GM12878 (cell line): ENCODE measurements at regions not wholly inside any gene's neighbourhood (a gene's known extent, or its start where the extent isn't known, plus 50 kb on each side); places are given as distances from the start of the nearest gene placed in this dataset.

Source experiments
- ATAC-seq: fragments of 200-7000 bp; cut with Tn5 transposase; 3 replicates; pipeline ENCODE4 v1.9.1; 2020; ENCODE audit warnings: mild to moderate bottlenecking, moderate library complexity
- BruUV-seq: library from RNA; stranded (reverse); fragments of 400-500 nt; replicated peaks from 2 replicates; lab custom pipeline; 2021; lab: Mats Ljungman, UMichigan
- CTCF ChIA-PET: fragments of 300-600 bp; sonication (Branson Sonifier 250); formaldehyde crosslinking; extraction: SDS; loops from one replicate; lab custom pipeline; 2021; ENCODE audit warnings: inconsistent platforms; lab: Yijun Ruan, JAX
- POLR2A ChIA-PET: fragments of 350-600 bp; formaldehyde crosslinking; extraction: SDS; loops from one replicate; lab custom pipeline; 2021; ENCODE audit warnings: inconsistent platforms; lab: Charles Lee
- RAD21 ChIA-PET: fragments of 300-600 bp; sonication (Branson Sonifier 250); formaldehyde crosslinking; loops from one replicate; lab custom pipeline; 2023; ENCODE audit warnings: antibody characterized with exemption; ENCODE audit not compliant: unreplicated experiment; lab: Charles Lee
- SMC1A ChIA-PET: fragments of 300-600 bp; sonication (Branson Sonifier 250); formaldehyde crosslinking; loops from one replicate; lab custom pipeline; 2023; ENCODE audit not compliant: unreplicated experiment, uncharacterized antibody; lab: Charles Lee
- DNase-seq: peaks from one replicate; pipeline ENCODE4 v3.0.0-alpha.2; 2011; ENCODE audit warnings: low read depth, low spot score
- FAIRE-seq: peaks from 3 replicates; lab custom pipeline; 2011; peaks lifted over from hg19 to GRCh38; lab: Jason Lieb, UNC
- H2AFZ ChIP-seq: 2 replicates; pipeline ENCODE4 v1.6.0; 2011; ENCODE audit warnings: low read depth, low read length, control low read depth; ENCODE audit not compliant: control insufficient read depth
- H3K27ac ChIP-seq: 2 replicates; pipeline ENCODE4 v1.5.1; 2011; ENCODE audit warnings: control low read depth; ENCODE audit not compliant: control insufficient read depth, insufficient read depth
- H3K27me3 ChIP-seq, 2 experiments: replicated peaks in 1 of 2; 2 replicates each; pipeline versions ENCODE4 v1.6.0 to v1.6.1; 2011; ENCODE audit warnings: low read length in 1 of 2; ENCODE audit not compliant: control insufficient read depth in 2 of 2, insufficient read depth in 2 of 2
- H3K36me3 ChIP-seq, 2 experiments: 2 replicates each; pipeline ENCODE4 v1.5.1; 2011; ENCODE audit warnings: low read length in 1 of 2; ENCODE audit not compliant: control insufficient read depth in 2 of 2, insufficient read depth in 2 of 2
- H3K4me1 ChIP-seq: 2 replicates; pipeline ENCODE4 v1.6.1; 2011; ENCODE audit warnings: mild to moderate bottlenecking, low read length, moderate library complexity, mixed read lengths; ENCODE audit not compliant: control insufficient read depth, insufficient read depth
- H3K4me2 ChIP-seq: 2 replicates; pipeline ENCODE4 v1.6.0; 2011; ENCODE audit warnings: control low read depth; ENCODE audit not compliant: control insufficient read depth, insufficient read depth
- H3K4me3 ChIP-seq: fragments of 200-600 bp; sonication (generic); 2 replicates; pipeline ENCODE4 v1.5.1; 2016
- H3K79me2 ChIP-seq: 2 replicates; pipeline ENCODE4 v1.6.0; 2011; ENCODE audit warnings: low read length; ENCODE audit not compliant: control insufficient read depth, insufficient read depth
- H3K9ac ChIP-seq: 2 replicates; pipeline ENCODE4 v1.8.0; 2011; ENCODE audit warnings: low read length, control low read depth, mixed read lengths; ENCODE audit not compliant: control insufficient read depth, insufficient read depth
- H3K9me3 ChIP-seq: replicated peaks from 3 replicates; pipeline ENCODE4 v1.5.1; 2011; ENCODE audit warnings: mild to moderate bottlenecking, low read length; ENCODE audit not compliant: control insufficient read depth, insufficient read depth
- H4K20me1 ChIP-seq: 2 replicates; pipeline ENCODE4 v1.6.0; 2011; ENCODE audit not compliant: control insufficient read depth, insufficient read depth
- ASH2L ChIP-seq: fragments of 300-600, 200-600 bp; sonication (generic); IDR thresholded peaks from 2 replicates; pipeline ENCODE4 v1.6.1; 2017; ENCODE audit warnings: low read depth, mild to moderate bottlenecking, borderline replicate concordance
- BRCA1 ChIP-seq: IDR thresholded peaks from 2 replicates; pipeline ENCODE4 v1.6.1; 2011; ENCODE audit warnings: low read depth, low read length, improper control_type of control experiment
- CHD1 ChIP-seq: IDR thresholded peaks from 2 replicates; pipeline ENCODE4 v1.6.1; 2012; ENCODE audit warnings: low read depth, low read length, improper control_type of control experiment
- CREM ChIP-seq: IDR thresholded peaks from 2 replicates; pipeline ENCODE4 v1.6.1; 2014; ENCODE audit warnings: antibody characterized with exemption, low read depth
- GABPA ChIP-seq: IDR thresholded peaks from 2 replicates; pipeline ENCODE4 v1.6.1; 2014; ENCODE audit warnings: antibody characterized with exemption, low read depth, mild to moderate bottlenecking, inconsistent platforms
- GATAD2B ChIP-seq: fragments of 450-650 bp; conservative IDR thresholded peaks from 2 replicates; pipeline ENCODE4 v1.6.1; 2017; ENCODE audit warnings: low read depth, mild to moderate bottlenecking, moderate library complexity
- KAT2A ChIP-seq: conservative IDR thresholded peaks from 2 replicates; pipeline ENCODE4 v1.6.1; 2011; ENCODE audit warnings: low read depth, low read length; ENCODE audit not compliant: control insufficient read depth
- SREBF1 ChIP-seq: IDR thresholded peaks from 2 replicates; pipeline ENCODE4 v1.6.1; 2012; ENCODE audit warnings: mild to moderate bottlenecking, low read length
- SRF ChIP-seq, 2 experiments: IDR thresholded peaks; 2 replicates each; pipeline ENCODE4 v1.6.1; 2011; ENCODE audit warnings: low read depth in 2 of 2, low read length in 2 of 2, mild to moderate bottlenecking in 1 of 2, moderate library complexity in 1 of 2
- TBL1XR1 ChIP-seq: IDR thresholded peaks from 2 replicates; pipeline ENCODE4 v1.6.1; 2012; ENCODE audit warnings: low read depth, low read length, improper control_type of control experiment
- WRNIP1 ChIP-seq: IDR thresholded peaks from 2 replicates; pipeline ENCODE4 v1.6.1; 2011; ENCODE audit warnings: low read depth, low read length, improper control_type of control experiment, borderline replicate concordance
- ZBED1 ChIP-seq: IDR thresholded peaks from 2 replicates; pipeline ENCODE4 v1.6.1; 2016; ENCODE audit warnings: borderline replicate concordance
- WGBS: methylation state at CpG from one replicate; pipeline ENCODE4 v1.1.6; 2016; ENCODE audit warnings: low lambda C conversion rate; ENCODE audit not compliant: insufficient replicate concordance, insufficient coverage; ENCODE audit errors: missing lambda C conversion rate; 5-methylcytosine and 5-hydroxymethylcytosine counted together
- in situ Hi-C: fragments of 300-500 bp; cut with MboI; formaldehyde crosslinking; loops from 9 replicates; pipeline ENCODE4 v1.14.3; 2018; ENCODE audit warnings: mixed read lengths
- intact Hi-C: fragments of 100-400 bp; cut with micrococcal nuclease; formaldehyde crosslinking; loops from one replicate; pipeline ENCODE4 v1.14.2; 2022; ENCODE audit not compliant: unreplicated experiment
- TF ChIP-seq, protein P1 (sequence below): IDR thresholded peaks from 2 replicates; pipeline ENCODE4 v1.6.1; 2011; ENCODE audit warnings: low read depth, mild to moderate bottlenecking, low read length, moderate library complexity, borderline replicate concordance; ENCODE audit errors: extremely low read depth
- TF ChIP-seq, protein P2 (sequence below): fragments of 450-650 bp; IDR thresholded peaks from 2 replicates; pipeline ENCODE4 v1.6.1; 2017; ENCODE audit warnings: mild to moderate bottlenecking, moderate library complexity

DNA sequence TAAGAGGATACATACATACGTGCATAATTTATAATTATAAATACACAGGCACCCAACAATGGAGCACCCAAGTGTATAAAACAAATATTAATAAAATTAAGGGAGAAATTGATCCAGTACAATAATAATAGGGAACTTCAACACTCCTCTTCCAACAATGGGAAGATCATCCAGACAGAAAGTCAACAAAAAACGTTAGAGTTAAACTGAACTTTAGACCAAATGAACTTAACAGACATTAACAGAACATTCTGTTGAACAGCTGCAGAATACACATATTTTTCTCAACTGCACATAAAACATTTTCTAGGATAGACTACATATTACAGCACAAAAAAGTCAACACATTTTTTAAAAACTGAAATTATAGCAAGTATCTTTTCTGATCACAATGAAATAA, 339.7 kb downstream of the CGGBP1 start:
- Histone ChIP-seq H3K79me2 (no peaks in the 10 kb centered on the region), H4K20me1 (no peaks in the 10 kb centered on the region), H2AFZ (no peak overlapping the region), H3K9me3 (no peaks in the 10 kb centered on the region), H3K27me3 (no peaks in the 10 kb centered on the region), H3K27ac (no peak overlapping the region), H3K4me1 (no peaks in the 10 kb centered on the region), H3K36me3 (no peaks in the 10 kb centered on the region), H3K4me2 (no peak overlapping the region), H3K9ac (no peak overlapping the region), H3K4me3 (no peak overlapping the region)
- ChIA-PET RAD21 (no interaction called here), SMC1A (no interaction called here), CTCF (no interaction called here), POLR2A (no interaction called here)
- DNase-seq (no peak), FAIRE-seq (no peak), ATAC-seq (no peak)
- TF ChIP-seq TBL1XR1 (no peak), SRF (IDR thresholded peaks at IDR 0.05; ENCODE audit: low read depth in 2 of 2, low read length in 2 of 2) (no peak), CREM (no peak), BRCA1 (no peak), CHD1 (no peak), GABPA (no peak), KAT2A (no peak), ZBED1 (no peak), SREBF1 (no peak), WRNIP1 (no peak), GATAD2B (no peak), ASH2L (no peak)
- TF ChIP-seq, protein P1, sequence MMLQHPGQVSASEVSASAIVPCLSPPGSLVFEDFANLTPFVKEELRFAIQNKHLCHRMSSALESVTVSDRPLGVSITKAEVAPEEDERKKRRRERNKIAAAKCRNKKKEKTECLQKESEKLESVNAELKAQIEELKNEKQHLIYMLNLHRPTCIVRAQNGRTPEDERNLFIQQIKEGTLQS: no peak
- TF ChIP-seq, protein P2, sequence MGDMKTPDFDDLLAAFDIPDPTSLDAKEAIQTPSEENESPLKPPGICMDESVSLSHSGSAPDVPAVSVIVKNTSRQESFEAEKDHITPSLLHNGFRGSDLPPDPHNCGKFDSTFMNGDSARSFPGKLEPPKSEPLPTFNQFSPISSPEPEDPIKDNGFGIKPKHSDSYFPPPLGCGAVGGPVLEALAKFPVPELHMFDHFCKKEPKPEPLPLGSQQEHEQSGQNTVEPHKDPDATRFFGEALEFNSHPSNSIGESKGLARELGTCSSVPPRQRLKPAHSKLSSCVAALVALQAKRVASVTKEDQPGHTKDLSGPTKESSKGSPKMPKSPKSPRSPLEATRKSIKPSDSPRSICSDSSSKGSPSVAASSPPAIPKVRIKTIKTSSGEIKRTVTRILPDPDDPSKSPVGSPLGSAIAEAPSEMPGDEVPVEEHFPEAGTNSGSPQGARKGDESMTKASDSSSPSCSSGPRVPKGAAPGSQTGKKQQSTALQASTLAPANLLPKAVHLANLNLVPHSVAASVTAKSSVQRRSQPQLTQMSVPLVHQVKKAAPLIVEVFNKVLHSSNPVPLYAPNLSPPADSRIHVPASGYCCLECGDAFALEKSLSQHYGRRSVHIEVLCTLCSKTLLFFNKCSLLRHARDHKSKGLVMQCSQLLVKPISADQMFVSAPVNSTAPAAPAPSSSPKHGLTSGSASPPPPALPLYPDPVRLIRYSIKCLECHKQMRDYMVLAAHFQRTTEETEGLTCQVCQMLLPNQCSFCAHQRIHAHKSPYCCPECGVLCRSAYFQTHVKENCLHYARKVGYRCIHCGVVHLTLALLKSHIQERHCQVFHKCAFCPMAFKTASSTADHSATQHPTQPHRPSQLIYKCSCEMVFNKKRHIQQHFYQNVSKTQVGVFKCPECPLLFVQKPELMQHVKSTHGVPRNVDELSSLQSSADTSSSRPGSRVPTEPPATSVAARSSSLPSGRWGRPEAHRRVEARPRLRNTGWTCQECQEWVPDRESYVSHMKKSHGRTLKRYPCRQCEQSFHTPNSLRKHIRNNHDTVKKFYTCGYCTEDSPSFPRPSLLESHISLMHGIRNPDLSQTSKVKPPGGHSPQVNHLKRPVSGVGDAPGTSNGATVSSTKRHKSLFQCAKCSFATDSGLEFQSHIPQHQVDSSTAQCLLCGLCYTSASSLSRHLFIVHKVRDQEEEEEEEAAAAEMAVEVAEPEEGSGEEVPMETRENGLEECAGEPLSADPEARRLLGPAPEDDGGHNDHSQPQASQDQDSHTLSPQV: no peak
- in situ Hi-C loops (no loop called here), intact Hi-C loops (no loop called here)
- 0% methylated on average over 2 of the region's 2 CpGs for WGBS
- no TSS peak for BruUV-seq
